ENCODE measurements at regions not wholly inside any gene's neighbourhood (a gene's known extent, or its start where the extent isn't known, plus 50 kb on each side); places are given as distances from the start of the nearest gene placed in this dataset.
"Not testable (repeated sequence)": the region's sequence is repeated elsewhere in the genome, so short reads cannot be mapped to it uniquely, and the experiment has no call there.

DNA sequence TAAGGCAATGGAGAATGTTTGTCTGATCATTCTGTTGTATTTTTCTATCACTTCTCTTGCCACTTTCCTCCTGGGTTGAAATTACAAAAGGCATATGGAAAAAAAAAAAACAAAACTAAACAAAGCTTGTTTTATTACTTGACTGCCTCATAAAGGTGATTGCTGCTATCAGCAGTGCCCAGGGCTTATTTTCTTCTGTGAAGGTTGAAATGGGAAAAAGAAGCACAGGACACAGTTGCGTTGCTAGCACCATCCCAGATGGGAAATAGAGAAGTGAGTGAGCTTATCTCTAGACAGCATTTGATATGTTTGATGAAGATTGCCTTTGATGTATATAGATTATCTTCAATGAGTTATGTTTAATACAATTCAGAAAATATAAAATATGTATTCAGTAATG is 633.8 kb upstream of the ZNF804A start:
- TF ChIP-seq, protein P1, sequence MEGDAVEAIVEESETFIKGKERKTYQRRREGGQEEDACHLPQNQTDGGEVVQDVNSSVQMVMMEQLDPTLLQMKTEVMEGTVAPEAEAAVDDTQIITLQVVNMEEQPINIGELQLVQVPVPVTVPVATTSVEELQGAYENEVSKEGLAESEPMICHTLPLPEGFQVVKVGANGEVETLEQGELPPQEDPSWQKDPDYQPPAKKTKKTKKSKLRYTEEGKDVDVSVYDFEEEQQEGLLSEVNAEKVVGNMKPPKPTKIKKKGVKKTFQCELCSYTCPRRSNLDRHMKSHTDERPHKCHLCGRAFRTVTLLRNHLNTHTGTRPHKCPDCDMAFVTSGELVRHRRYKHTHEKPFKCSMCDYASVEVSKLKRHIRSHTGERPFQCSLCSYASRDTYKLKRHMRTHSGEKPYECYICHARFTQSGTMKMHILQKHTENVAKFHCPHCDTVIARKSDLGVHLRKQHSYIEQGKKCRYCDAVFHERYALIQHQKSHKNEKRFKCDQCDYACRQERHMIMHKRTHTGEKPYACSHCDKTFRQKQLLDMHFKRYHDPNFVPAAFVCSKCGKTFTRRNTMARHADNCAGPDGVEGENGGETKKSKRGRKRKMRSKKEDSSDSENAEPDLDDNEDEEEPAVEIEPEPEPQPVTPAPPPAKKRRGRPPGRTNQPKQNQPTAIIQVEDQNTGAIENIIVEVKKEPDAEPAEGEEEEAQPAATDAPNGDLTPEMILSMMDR (IDR thresholded peaks at IDR 0.05; ENCODE audit: low read depth, low read length) = no peak
- DNase-seq (ENCODE audit: low read depth in 2 of 2) = no peak

DNA sequence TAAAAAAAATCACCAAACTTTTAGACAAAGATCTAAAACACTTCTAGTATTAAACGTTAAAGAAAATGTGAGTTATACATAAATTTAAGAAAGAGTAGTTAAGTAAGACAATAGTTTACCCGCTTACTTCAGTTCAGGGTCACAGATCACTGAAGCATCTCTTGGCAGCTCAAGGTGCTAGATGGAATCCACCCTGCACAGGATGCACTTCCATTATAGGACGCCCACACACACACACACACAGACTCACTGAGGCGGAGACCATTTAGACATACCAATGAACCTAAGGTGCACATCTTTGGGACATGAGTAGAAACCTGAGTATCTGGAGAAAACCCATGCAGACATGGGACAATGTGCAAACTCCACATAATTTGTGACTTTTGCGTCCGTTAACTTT is 630.6 kb upstream of the ZNF804A start:
- DNase-seq (ENCODE audit: low read depth in 2 of 2) = no peak

More for the DNA sequence above, 633.8 kb upstream of the ZNF804A start:
- H3K4me3 ChIP-seq (replicated peaks in 1 of 2; ENCODE audit: low read depth in 2 of 2, low read length in 2 of 2) = no peak overlapping the region

DNA sequence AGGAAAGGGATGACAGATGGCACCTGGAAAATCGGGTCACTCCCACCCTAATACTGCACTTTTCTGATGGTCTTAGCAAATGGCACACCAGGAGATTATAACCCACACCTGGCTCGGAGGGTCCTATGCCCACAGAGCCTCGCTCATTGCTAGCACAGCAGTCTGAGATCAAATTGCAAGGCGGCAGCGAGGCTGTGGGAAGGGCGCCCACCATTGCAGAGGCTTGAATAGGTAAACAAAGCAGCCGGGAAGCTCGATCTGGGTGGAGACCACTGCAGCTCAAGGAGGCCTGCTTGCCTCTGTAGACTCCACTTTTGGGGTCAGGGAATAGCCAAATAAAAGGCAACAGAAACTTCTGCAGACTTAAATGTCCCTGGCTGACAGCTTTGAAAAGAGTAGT is 622.7 kb upstream of the ZNF804A start:
- not testable (repeated sequence) for DNase-seq (ENCODE audit: low read depth in 2 of 2); H3K4me3 ChIP-seq (replicated peaks in 1 of 2; ENCODE audit: low read depth in 2 of 2, low read length in 2 of 2)

More for the DNA sequence above, 630.6 kb upstream of the ZNF804A start:
- no peak overlapping the region for H3K4me3 ChIP-seq (replicated peaks in 1 of 2; ENCODE audit: low read depth in 2 of 2, low read length in 2 of 2)
- TF ChIP-seq, protein P1 (IDR thresholded peaks at IDR 0.05; ENCODE audit: low read depth, low read length) = no peak

DNA sequence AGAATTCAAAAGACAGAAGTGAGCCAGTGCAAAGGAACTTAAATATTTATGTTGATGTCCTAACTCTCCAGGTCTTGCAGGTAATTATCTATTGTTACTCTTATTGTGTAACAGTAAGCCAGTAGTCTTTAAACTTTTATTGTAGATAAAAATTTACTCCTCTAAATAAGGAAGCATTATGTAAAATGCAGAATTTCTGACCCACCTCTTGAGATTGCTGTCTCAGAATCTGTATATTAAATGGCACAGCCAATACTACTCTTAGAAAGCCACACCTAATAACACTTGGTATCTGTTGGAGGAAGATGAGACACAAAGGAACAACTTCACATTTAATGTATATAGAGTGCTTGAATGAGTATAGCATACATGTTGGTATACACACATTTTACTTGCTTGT is 613.5 kb upstream of the ZNF804A start:
- DNase-seq (ENCODE audit: low read depth in 2 of 2) = no peak
- H3K4me3 ChIP-seq (replicated peaks in 1 of 2; ENCODE audit: low read depth in 2 of 2, low read length in 2 of 2) = no peak overlapping the region
- TF ChIP-seq, protein P1 (IDR thresholded peaks at IDR 0.05; ENCODE audit: low read depth, low read length) = no peak

DNA sequence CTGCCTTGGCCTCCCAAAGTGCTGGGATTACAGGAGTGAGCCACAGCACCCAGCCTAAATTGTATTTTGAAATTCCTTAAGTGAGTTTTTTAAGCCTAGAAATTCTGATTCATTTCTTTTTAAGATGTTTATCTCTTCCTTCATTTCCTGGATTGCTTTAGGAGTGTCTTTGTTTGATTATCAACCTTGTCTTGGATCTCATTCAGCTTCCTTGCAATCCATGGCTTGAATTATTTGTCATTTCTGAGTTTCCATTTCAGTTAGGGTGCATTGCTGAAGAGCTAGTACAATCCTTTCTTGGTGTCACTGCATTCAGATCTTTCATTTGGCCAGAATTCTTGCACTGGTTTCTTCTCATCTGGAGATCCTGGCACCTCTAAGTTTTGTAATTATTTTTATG is 606.4 kb upstream of the ZNF804A start:
- no peak for DNase-seq (ENCODE audit: low read depth in 2 of 2)
- TF ChIP-seq, protein P1 (IDR thresholded peaks at IDR 0.05; ENCODE audit: low read depth, low read length) = no peak

DNA sequence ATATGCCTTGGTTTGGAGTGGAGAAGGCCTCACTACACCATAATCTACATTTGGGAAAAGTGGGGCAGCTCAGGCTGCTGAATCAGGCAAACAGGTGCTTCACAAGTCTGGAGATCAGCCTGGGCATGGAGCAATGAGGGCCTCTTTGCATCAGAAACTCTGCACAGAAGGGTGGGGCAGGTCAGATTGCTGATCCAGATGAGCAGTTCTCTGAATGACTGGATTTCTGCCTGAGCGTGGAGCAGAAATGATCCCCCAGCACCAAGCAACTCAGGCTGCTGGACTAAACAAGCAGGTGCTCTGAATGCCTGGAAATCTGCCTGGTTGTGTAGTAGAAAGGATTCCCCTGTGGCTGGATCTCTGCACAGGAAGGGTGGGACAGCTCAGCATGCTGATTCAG is 605.3 kb upstream of the ZNF804A start:
- DNase-seq (ENCODE audit: low read depth in 2 of 2) = no peak
- TF ChIP-seq, protein P1 (IDR thresholded peaks at IDR 0.05; ENCODE audit: low read depth, low read length) = no peak
- no peak overlapping the region for H3K4me3 ChIP-seq (replicated peaks in 1 of 2; ENCODE audit: low read depth in 2 of 2, low read length in 2 of 2)

More for the DNA sequence above, 606.4 kb upstream of the ZNF804A start:
- H3K4me3 ChIP-seq (replicated peaks in 1 of 2; ENCODE audit: low read depth in 2 of 2, low read length in 2 of 2) = no peak overlapping the region

DNA sequence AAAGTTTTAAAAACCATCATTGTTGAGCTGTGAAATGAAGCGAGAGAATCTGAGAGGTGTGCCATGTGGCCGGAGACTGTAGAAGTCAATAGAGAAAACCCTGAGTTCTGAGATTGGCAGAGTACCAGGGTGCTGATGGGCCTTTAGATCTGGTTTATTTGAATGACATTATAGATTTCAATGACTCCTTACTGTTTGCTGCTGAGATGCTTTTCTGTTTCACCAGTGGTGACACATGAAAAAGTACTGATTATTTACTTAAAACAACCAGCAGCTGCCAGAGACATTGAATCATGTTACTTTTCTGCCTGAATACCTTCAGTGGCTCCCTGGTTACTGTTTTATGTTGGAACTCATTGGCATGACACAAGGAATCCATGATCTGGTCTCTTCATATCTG is 602.7 kb upstream of the ZNF804A start:
- peak in 1 of 2 donors; percentile 1 for DNase-seq (ENCODE audit: low read depth in 2 of 2)
- TF ChIP-seq, protein P1 (IDR thresholded peaks at IDR 0.05; ENCODE audit: low read depth, low read length) = no peak
- no peak overlapping the region for H3K4me3 ChIP-seq (replicated peaks in 1 of 2; ENCODE audit: low read depth in 2 of 2, low read length in 2 of 2)
